ENCODE measurements at regions not wholly inside any gene's neighbourhood (a gene's known extent, or its start where the extent isn't known, plus 50 kb on each side); places are given as distances from the start of the nearest gene placed in this dataset.
"Not testable (repeated sequence)": the region's sequence is repeated elsewhere in the genome, so short reads cannot be mapped to it uniquely, and the experiment has no call there.

DNA sequence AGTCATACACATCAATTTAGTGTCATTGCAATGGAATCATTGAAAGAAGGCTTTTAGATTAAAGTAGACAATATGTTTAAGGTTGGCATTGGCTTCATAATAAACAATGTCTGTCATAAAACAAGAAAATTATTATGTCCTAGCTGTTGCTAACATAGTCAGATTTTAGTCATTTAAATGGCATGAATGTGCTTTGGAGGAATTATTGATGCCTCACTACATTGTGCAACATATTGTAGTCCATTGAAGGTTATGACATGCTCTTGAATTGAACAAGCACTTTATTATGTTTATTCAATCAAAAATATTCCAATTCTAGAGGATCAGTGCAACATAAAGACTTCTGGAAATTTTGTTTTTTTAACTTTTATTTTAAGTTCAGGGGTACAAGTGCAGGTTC, 489.8 kb upstream of the AMOT start:
- DNase-seq (ENCODE audit: low spot score), result no peak

DNA sequence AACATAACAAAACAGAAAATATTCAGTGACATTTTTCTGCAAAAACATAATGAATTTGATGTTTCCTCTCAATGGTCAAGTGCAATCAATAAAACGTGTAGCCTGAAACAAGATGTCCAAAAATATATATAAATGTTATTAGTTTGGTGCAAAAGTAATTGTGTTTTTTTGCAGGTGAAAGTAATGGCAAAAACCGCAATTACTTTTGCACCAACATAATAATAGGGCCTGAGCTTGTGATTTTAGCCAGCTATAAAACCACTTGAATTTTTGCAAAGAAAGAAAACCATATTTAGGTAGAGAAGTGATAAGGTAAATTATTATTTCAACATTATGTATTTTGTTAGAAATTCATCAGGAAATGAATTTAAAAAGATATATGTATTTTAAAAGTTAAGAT, 475.3 kb upstream of the AMOT start:
- DNase-seq (ENCODE audit: low spot score), result no peak

DNA sequence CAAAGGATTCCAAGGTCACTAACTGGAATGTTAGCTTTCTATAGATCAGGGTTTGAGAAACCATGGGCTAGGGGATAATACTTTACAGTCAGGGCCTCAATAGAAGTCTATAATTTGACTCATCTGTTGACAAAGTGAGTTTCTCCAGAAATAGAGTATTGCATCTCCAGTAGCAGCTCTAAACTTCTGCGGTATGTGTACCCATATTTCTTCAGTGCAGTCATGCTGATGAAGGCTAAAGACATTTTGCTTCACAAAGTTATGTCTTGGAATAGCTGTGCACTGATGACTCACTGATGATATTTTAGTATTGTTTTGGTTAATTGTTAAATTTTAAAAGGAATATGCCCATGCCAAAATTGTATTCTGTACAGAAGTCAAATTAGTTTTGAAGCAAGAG, 464.9 kb upstream of the AMOT start:
- no peak for DNase-seq (ENCODE audit: low spot score)

DNA sequence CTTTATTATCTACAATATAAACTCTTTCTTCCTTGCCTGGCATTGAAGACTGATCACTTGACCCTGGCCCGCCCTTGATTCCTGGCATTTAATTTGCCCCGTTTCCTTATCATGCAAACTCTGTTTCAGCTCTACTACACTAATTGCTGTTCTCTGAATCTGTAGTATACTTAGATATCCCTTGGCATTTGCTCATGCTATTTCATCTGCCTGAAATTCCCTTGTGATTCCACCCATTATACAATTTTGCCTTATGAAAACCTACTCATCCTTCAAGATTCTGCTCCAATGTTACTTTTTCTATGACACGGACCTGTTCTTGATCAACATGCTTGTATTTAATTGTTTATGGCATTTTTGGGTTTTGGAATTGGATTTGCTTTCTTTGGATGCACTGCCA, 459.9 kb upstream of the AMOT start:
- no peak for DNase-seq (ENCODE audit: low spot score)

DNA sequence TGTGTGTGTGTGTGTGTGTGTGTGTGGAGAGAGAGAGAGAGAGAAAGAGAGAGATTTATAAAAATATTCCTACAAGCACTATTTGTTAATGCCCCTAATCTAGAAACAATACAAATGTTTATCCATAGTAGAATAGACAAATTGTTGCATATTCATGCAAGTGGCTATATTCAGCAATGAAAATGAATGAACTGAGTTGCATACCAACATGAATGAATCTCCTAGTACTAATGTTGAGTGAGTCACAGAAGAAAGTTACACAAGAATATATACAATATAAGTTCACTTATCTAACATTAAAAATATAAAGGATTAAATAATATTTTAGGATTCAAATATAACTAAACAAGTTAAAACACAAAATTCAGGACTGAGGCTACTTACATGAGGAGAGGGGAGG, 456.8 kb upstream of the AMOT start:
- no peak for DNase-seq (ENCODE audit: low spot score)

DNA sequence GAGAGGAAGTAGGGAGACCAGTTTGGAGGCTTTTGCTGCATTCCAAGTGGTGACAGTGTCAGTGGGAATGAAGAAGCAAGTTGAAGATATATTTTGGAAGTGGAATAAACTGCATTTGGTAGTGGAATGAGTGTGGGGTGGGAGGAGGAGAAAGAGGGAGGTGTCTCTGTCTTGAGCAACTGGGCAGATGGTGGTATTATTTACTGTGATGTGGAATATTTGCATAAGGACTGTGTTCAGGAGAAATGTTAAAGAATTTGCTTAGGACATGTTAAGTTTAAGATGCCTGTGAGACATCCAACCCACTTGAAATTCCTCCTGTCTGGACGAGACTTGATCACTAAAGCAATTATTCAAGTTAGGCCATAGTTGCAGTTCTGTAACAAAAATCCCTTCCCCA, 448.9 kb upstream of the AMOT start:
- no peak for DNase-seq (ENCODE audit: low spot score)

DNA sequence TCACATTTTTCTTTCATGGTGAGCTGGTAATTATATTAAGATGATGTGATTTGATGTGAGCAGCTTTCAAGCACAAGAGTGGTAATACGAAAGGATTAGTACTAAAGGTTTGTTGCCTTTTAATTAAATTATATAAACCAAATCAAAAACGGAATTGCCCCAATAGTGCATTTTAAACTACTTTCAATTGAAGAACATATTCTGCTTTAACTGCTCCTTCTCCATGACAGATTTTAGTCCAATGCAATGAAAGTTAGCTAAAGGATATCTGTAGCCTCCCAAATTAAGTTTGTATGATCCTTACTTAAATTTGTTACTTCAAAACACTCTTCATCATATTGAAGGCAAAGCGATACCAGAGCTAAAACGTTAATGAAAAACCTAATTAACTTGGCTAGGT, 447.1 kb upstream of the AMOT start:
- no peak for DNase-seq (ENCODE audit: low spot score)

DNA sequence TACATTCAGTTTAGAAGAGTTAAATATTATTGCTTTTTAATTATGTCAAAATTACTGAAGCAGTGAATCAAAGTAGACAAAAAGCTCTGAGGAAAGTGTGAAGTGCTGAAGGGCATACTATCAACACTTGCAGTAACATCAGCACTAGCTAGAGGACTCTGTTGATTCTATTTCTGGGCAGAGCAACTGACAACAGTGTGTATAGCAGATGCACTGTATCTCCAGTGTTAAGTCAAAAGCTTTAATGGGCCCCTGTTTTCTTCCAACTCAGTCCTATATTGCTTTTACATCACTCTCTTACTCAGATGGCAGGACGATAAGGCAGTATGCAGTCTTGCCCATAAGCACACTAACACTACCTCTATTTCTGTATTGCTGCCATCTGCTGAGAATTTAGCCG, 435.2 kb upstream of the AMOT start:
- no peak for DNase-seq (ENCODE audit: low spot score)

DNA sequence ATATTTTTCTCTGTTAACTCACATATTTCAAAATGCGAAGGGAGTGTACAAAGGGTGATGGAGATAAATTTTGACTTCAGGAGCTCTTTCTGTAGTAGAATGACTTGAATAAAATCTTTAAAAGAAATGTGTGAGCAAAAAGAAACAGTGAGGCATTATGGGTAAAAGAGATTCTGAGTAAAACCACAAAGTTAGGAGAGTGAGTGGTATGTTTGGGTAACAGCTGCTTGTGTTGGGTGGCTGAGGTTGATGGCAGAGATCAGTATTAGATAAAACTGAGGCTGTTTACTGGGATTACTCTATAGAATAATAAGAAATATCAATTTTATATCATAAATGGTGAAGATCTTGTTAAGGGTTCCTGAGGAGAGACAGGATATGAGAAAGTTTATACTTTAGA, 434.2 kb upstream of the AMOT start:
- no peak for DNase-seq (ENCODE audit: low spot score)

DNA sequence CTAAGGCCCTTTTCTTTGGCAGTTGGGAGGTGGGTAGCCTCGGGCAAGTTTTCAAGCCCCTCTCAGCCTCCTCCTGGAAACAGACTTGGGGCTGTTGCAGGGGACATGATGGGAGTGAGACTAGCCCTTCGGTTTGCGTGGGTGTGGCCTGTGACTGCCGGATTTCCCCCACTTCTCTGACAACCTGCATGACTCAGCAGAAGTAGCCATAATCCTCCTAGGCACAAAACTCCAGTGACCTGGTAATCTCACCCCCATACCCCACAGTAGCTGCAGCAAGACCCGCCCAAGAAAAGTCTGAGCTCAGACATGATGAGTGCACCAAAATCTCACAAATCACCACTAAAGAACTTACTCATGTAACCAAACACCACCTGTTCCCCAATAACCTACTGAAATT, 433.7 kb upstream of the AMOT start:
- DNase-seq (ENCODE audit: low spot score), result no peak

DNA sequence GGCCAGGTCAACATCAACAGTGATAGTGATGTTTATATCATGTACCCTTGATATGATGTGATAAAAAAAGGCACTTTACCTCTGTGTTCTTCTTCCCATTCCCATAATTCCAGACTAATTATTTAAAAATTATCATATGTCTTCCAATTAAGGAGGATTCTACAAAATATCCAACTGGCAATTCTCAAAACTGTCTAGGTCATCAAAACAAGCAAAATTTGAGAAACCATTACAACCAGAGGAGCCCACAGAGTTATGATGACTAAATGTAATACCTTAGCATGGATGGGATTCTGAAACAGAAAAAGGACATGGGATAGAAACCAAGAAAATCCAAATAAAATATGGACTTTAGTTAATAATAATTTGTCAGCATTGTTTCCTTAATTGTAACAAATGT, 428.6 kb upstream of the AMOT start:
- no peak for DNase-seq (ENCODE audit: low spot score)

DNA sequence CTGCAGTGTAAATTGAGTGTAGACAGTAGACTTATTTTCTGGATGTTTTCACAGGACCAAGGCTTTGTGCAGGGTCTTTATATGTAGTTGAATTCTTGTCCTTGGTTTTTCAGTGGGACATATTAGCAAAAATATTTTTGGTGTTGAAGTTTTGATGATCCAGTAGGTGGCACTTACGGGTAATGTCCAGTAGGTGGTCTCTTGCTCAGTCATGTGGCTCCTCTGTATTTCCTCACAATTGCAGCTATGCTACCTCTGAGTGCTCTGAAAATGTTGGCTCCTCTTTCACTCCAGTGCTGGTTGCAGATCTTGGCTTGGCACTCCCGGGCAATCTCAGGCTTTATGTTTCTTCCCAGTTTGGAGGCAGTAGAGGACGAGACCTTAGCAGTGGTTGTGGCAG, 419.8 kb upstream of the AMOT start:
- DNase-seq (ENCODE audit: low spot score), result no peak

DNA sequence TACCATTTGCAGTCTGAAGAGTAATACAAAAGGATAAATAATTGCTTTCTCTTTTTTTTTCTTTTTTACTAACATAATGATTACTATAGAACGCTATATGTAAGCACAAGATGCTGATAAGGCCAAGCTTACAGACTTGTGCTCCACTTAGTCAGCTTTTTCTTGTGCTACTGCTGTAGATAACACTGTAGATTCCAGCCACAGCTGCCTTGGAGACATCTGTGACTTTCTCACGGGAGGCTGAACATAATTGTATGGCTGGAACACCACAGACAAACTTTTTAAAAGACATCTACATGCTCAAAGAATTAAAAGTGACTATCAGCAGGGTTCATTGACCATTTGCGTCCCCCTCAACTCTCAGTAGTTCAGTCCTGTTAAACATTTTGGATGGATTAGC, 381.7 kb upstream of the AMOT start:
- DNase-seq (ENCODE audit: low spot score), result no peak

DNA sequence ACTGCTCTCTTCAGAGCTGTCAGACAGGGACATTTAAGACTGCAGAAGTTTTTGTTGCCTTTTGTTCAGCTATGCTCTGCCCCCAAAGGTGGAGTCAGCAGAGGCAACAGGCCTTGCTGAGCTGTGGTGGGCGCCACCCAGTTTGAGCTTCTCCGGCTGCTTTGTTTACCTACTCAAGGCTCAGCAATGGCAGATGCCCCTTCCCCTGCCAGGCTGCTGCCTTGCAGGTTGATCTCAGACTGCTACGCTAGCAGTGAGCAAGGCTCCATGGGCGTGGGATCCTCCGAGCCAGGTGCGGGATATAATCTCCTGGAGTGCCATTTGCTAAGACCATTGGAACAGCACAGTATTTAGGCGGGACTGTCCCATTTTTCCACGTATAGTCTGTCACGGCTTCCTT, 371.4 kb upstream of the AMOT start:
- DNase-seq (ENCODE audit: low spot score), result no peak

DNA sequence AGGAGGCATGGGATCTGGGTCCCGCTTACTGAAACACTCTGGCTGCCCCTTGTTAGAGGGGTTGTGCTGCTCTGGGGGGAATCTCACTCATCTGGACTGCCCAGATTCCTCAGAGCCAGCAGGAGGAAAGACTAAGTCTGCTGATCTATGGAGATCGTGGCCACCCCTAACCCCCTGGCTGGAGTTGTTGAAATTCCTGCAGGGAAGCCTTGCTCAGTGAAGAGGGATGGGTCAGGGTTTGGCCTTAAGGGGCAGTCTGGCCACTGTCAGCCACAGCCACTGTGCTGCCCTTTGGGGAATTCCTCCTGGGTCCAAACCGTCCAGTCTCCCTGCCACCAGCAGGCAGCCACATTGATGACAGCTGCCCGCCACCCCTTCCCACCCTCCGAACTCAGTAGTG, 362.0 kb upstream of the AMOT start:
- DNase-seq (ENCODE audit: low spot score), result no peak

DNA sequence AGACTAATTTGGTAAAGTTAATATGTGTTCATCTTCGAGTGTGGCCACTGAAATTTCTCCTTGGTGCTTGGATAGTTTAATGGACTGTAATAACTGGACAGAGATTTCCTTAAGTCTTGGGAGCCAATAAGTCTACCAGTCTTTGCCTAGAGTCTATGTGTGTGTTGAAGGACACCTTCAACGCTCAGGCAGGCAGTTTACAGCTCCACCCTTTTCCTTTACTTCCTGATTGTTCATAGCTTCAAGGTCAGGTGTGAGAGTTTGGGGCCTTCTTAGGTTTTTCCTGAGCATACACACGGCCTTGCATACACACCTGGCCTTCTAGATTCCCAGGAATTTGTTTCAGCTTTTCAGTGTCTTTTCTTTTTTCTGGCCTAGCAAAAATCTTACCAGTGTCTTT, 355.3 kb upstream of the AMOT start:
- no peak for DNase-seq (ENCODE audit: low spot score)

DNA sequence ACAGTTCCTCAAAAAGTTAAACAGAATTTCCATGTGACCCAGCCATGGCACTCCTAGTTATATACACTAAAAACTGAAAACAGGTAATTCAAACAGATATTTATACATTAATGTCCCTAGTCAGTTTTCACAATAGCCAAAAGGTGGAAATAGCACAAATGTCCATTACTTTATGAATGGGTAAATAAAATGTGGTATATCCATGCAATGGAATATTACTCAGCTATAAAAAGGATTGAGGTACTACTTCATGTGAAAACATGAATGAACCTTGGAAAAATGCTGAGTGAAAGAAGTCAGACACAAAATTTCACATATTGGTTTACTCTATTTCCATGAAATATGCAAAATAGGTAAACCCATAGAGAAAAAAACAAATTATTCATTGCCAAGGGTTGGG, 351.8 kb upstream of the AMOT start:
- DNase-seq (ENCODE audit: low spot score), result no peak

DNA sequence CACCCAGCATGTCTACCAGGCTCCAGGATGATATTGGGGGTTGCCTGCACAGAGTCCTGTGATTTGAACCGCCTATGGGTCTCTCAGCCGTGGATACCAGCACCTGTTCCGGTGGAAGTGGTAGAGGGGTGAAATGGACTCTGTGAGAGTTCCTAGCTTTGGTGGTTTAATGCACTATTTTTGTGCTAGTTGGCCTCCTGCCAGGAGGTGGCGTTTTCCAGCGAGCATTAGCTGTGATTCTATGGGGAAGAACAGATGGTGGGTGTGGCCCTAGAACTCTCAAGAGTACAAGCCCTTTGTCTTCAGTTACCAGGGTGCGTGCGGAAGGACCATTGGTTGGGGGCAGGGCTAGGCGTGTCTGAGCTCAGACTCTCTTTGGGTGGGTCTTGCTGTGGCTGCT, 316.9 kb upstream of the AMOT start:
- no peak for DNase-seq (ENCODE audit: low spot score)

DNA sequence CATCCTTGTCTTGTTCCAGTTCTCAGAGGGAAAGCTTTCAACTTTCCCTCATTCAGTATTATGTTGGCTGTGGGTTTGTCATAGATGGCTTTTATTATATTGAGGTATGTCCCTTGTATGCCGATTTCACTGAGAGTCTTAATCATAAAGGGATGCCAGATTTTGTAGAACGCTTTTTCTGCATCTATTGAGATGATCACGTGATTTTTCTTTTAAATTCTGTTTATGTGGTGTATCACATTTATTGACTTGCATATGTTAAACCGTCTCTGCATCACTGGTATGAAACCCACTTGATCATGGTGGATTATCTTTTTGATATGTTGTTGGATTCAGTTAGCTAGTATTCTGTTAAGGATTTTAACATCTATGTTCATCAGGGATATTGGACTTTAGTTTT, 313.7 kb upstream of the AMOT start:
- DNase-seq (ENCODE audit: low spot score), result not testable (repeated sequence)

DNA sequence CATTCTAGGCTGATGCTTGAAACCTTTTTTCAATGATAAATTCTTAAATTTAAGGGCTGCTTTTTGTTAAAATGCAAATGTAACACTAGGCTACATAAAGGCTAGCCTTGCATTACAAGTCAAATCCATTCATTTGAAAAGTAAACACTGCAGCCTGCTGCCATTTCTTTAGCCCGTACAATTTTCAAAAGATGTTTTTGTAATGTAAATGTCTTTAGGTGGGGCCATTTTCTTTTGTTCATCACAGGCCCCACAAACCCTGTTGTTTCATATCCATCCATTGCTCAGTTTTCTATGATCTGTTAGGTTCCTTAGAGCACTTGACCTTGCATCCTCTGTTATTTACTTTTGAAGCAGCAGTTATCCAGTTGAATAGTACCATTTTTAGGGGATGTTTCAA, 296.2 kb upstream of the AMOT start:
- no peak for DNase-seq (ENCODE audit: low spot score)

DNA sequence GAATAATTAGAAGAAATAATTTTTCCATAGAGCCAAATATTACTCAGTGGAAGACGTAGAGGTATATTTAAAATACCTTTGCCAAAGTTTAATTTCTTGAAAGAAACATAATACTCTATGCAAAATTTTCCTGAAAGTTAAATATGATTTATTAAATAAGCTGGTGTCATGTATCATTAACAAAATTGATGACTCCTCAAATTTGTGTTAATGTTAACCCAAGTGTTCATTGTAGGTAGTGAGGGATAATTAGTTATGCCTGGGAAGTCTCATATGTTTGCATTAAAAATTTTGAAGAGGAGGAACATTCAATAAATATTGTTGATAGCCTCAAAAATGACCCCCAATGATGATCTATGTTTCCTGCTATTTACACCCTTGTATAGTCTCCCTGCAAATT, 292.7 kb upstream of the AMOT start:
- DNase-seq (ENCODE audit: low spot score), result no peak

DNA sequence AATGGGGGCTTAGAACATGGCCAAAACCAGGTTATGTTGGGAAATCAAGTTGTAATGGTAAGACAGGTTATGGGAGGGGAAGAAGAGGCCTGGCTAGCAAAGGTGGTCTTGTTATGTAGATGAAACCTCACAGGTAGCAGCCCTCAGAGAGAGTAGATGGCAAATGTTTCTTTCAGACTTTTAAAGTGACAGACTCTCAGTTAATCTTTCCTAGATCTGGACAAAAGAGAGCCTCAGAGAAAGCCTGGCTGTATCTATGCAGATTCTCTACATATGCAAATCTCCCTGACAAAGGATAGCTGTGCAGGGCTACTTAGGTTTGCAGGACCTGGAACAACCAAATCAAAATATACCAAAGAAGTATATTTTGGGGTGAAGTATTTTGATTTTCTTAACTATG, 284.1 kb upstream of the AMOT start:
- no peak for DNase-seq (ENCODE audit: low spot score)

DNA sequence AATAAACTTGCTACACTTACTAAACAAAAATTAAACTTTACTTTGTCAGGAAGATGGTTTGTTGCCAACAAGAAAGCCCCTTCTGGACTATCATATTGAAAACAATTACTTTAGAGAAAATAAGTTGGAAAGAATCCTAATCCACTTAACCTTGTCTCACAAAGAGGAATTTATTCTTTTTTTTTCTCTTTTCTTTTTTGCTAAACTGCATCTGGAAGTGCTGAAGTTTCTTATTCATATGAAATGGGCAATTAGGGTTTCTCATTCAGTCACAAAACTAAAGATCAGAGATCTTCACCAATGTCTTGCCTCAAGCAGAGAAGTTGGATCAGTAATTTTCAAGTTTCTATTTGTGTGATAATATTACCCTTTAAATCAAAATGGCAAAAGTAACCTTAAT, 234.9 kb upstream of the AMOT start:
- no peak for DNase-seq (ENCODE audit: low spot score)

DNA sequence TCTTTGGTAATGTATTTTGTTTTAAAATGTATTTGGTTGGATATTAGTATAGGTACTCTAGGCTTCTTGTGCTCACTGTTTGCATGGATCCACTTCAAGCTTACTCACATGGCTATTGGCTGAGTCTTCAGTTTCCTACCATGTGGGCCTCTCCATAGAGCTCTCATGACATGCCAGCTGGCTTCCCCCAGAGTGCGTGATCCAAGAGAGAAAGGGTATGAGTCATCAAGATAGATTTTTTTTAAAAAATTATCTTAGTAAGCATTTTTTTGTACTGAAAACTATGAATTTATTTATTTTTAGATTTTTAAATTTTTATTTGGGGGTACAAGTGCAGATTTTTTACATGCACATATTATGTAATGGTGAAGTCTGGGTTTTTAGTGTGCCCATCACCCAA, 219.1 kb upstream of the AMOT start:
- DNase-seq (ENCODE audit: low spot score), result no peak

DNA sequence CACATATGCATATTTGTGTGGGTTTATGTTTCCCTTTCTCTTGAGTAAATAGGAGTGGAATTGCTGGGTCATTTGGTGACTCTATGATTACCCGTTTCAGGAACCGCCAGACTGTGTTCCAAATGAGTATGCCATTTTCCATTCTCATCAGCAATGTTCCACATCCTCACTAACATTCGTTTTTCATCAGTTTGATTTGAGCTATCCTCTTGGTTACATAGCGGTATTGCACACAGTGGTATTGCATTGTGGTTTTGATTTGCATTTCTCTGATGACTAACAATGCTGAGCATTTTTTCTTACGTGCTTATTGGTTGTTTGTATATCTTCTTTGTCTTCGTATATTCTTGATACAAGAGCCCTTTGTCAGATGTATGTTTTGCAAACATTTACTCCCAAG, 218.0 kb upstream of the AMOT start:
- DNase-seq (ENCODE audit: low spot score), result no peak

DNA sequence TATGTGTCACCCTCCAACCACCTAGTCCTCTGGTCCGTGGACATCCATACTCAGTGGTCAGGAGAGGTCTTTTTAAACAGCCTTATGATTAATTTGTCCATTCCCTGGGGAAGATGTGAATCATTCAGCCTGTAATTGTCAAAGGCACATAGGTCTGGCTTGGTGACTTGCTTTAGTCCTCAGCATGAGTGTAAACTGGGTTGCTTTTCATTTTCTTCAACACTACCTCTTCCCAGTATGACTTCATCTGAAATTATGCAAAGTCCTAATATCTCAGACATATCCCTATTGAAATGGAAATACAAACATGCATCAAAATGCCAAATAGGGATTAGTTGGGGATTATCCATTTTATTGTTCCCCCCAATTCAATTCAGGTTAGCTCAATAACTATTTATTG, 208.3 kb upstream of the AMOT start:
- DNase-seq (ENCODE audit: low spot score), result no peak

Data from LoVo (cell line).